NK-92 (cell line): ENCODE measurements at regions not wholly inside any gene's neighbourhood (a gene's known extent, or its start where the extent isn't known, plus 50 kb on each side); places are given as distances from the start of the nearest gene placed in this dataset.

Source experiments
- DNase-seq: peaks from one replicate; lab custom pipeline; 2025; ENCODE audit not compliant: unreplicated experiment; lab: John Stamatoyannopoulos, UW

DNA sequence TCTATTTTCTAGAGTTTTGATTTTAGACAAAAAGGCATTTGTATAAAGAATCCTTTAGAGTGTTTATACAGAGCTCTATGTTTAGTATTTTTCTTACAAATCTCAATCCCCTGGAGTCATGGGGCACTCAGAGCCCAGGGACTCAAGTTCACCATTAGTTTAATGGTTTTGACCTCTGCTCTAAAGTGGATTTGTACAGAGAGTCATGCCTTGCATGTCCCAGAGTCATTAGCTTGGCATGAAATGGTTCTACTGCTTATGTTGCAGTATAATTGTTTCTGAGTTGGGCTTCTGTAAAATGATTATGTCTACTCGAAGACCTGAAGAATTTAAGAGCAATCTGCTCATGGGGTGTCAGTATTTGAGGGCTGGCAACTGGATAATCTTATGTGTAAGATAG lies 406.2 kb downstream of the DLEU7 start:
- no peak for DNase-seq

GRCh38 chr13:50438351-50438750 lies 405.1 kb downstream of the DLEU7 start:
- DNase-seq, result no peak

DNA sequence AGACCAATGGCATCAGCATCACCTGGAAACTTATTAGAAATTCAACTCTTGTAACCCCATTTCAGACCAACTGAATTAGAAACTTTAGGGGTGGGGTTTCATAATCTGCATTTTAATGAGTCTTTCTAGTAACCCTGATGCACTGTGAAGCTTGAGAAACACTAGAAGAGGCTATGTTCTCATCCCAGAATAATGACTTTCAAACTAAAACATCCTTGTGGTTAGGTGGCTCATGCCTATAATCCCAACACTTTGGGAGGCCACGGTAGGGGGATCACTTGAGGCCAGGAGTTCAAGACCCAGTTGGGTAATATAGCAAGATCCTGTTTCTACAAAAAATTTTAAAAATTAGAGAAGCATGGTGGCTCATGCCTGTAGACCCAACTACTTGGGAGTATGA lies 402.4 kb downstream of the DLEU7 start:
- DNase-seq, result no peak

- no peak for DNase-seq
These were observed 398.8 kb downstream of the DLEU7 start for GRCh38 chr13:50444726-50445125.

- no peak for DNase-seq
These were observed 396.9 kb downstream of the DLEU7 start for GRCh38 chr13:50446611-50447010.

DNA sequence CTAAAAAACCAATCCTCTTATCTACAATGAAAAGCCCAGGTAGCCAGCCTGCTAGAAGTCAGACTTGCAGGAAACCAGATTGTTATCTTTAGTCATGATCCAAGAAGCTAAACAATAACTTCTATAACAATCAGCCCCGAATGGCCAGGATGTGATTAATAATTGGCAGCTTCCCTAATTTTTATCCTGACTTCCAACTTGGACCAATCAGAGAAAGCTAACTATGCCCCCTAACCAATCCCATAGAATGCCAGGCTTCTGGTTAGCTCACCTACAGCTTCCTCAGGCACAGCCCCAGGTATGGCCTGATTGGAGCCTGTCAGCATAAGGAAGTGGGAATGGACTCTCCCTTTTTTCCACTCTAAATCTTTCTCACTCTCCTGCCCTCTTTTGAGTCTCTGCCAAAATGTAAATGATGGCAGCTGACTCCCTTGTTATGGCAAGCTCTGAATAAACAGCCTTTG lies 394.9 kb downstream of the DLEU7 start:
- no peak for DNase-seq

GRCh38 chr13:50449465-50449864 lies 394.0 kb downstream of the DLEU7 start:
- no peak for DNase-seq

- no peak for DNase-seq
These were observed 393.2 kb downstream of the DLEU7 start for GRCh38 chr13:50450279-50450678.

DNA sequence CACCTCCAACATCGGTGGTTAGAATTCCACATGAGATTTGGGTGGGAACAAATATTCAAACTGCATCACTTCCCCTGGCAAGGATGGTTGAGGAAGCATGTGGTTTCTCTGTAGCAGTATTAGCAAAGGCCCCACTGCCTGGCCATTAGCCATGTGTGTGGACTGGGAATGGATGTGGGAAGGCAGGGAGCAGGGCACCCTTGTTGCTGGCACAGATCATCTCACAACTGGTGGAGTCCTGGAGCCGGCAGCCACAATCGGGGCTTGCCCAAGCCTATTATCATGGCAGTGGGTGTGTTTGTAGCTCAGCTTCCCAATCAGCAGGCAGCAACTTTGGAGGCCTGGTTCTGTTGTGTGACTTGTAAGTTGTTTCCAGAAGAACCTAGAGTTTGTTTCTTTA lies 391.9 kb downstream of the DLEU7 start:
- no peak for DNase-seq

- no peak for DNase-seq
These were observed 391.5 kb downstream of the DLEU7 start for GRCh38 chr13:50452028-50452427.

- DNase-seq, result no peak
These were observed 390.7 kb downstream of the DLEU7 start for GRCh38 chr13:50452756-50453155.

DNA sequence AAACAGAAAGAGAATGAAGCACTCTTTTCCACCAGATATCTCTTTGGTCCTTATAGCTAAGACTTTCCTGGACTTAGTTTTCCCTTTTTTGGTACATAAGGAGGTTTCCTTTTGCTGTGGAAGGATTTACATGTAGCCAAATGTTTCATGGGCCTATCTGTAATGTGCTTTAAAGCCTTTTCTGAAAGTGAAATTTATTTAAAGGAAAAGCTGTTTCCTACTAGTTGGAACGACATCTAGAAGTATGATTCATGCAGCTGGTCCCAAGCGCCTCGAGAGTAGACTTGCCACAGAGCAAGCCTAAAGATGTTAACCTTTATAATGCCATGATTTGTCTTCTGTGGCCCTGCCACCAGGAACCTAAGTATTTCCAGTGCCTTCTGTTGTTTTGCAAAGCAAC lies 390.3 kb downstream of the DLEU7 start:
- DNase-seq, result no peak

- DNase-seq, result no peak
These were observed 387.4 kb downstream of the DLEU7 start for GRCh38 chr13:50456111-50456510.

DNA sequence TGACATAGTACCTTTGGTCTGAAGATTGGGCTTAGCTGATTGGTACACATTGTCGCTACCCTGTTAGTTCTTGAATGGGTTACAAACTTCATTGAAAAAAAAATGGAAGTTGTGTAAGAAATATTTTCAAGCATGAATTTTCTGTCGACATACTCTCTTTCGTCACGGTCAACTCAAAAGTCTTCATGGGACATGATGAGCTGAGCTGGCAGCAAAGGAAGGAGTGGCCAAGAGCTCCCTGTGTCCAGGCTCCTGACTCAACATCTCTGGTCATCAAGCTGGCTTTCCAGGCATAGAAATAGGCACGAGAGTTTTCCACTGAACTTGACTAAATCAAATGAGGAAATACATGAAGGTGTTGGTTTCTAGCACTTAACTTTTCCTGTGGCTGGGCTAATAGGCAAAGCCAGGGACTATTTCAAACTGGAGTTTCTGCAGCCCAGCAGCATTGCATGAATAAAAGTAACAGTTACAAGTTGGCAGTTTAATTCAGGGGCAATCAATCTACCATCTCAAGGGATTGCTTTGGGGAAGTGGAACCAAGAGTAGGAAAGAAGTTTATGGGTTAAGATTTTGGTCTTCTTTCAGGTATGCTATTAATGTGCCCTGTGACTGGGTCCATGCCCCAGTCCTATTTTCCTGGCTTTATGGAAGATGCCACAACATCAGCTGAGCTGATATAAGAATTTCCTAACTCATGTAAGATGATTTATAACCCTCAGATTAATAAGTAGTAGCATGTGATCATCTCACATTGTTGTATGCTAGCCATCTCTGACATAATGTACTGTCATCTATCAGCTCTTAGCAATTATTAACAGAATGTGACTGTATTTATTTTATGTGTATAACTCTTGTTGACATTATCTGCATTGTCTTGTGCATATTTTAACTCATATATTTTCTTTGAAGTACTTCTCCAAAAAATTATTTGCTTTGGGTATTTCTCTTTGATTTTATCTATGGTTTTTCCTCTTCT lies 385.8 kb downstream of the DLEU7 start:
- no peak for DNase-seq

DNA sequence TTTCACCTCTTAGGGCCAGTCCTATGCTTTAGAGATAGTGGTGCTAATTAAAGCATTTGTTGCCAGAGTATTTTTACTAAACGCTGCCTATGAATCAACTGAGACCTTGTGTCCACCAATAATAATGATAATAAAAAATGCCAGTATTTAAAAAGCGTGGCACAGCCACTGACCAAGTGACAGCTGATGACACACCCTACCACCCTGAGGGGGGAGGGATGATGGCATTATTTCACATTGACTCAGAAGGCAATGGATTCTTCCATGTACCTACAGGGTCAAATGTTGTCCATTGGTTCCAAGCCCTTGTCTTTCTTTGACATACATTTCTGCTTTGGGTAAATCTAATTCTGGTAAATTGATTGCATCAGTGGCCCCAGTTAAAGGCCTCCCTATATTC lies 384.4 kb downstream of the DLEU7 start:
- no peak for DNase-seq

DNA sequence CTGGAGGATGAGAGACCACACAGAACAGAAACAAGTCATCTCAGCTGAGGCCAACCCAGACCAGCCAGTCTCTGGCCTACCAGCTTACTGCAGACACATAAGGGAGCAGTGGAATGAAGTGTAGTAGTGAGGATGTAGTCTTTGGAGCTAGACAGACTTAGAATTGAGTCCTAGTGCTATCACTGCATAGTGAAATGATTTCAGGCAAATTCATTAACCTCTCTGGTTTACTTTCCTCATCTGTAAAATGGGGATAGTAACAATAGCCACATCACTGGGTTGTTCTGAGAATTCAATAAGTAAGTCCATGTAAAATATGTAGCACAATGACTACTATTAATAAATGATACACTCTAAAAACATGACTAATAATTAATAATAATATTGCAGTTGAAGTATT lies 383.8 kb downstream of the DLEU7 start:
- no peak for DNase-seq

DNA sequence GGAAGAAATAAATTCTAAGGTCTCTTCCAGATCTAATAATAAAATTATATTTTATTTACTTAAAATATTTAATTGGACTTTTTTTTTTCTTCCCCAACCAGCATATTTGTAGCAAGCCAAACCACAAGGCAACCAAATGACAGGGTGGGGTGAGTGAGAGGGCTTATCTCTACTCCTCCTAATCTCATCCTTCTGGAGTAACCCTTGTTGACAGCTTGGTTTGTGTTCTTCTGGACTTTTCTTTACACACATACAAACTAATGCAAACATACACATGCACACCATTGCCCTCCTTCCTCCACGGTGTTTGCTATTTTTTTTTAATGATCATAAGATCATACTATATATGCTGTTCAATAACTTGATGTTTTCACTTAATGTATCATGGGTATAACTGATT lies 383.1 kb downstream of the DLEU7 start:
- no peak for DNase-seq

DNA sequence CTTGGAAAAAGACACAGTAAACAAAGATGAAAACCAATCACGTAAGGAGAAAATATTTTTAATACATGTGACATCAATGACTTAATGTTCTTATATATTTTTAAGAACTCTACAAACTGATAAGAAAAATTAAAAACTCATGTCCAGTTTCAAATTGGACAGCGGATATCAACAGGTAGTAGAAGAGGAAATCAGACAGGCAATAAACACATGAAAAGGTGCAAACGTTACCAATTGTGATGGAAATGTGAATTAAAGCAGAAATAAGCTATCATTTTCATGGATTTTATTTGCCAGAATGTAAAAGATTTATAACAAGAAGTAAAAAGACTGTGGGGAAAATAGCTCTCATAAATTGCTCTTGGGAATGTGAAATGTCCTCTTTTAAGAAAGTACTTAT lies 382.3 kb downstream of the DLEU7 start:
- DNase-seq, result no peak

- DNase-seq, result no peak
These were observed 379.8 kb downstream of the DLEU7 start for GRCh38 chr13:50463719-50464118.

DNA sequence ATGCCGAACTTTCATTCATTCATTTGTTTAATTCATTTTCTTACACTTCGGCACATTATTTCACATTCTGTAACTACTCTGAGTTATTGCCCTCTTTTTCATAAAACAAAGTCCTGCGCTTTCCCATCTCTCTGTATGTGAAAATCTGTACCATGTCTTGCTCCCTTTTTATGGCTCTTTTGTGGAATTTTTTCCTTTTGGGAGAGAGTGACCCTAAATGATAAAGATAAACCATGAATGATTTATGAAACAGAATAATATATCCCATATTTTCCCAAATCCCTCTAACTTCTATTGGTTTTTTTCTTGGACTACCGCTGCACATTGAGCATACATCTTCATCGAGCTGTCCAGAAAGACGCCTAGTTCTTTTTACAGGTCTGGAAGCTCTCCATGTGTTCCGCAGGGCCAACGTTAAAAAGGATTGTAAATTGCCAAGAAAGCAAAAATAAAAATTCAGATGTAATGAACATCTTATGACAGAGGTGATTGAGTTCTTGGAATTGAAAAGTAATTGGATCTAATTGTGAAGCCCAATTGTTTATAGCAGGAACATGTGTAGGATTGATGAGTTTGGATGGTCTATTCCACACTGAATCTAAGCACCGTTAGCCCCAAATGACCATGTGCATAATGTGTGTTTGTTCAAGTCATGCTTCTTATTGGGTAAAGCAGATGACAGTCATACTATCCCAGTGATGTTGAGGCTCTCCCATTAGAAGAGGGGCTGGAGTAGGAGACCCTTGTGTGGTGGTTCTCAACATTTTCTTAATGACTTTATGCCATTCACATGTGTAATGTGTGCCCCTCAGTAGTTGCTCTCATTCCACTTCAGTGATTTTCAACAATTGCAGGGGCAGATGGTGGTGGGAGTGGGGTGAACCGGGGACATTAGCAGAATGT lies 378.9 kb downstream of the DLEU7 start:
- no peak for DNase-seq

DNA sequence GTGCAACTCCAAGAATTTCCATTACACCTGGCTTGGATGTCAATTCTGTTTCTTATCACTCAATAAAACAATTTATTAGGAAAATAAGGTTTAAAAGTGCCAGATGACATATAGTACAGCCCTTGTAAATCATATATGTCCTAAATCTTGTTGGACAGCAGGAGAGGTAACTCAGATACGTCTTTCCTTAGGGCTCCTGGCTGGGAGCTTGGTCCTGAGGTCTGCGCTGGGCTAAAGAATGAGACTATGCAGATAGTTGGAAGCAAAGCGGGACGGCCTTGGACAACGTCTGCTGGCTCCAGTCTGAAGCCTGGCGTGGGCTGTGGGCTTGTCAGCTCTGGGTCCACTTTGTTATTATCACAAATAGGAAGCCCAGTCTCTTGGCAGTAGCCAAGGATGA lies 377.0 kb downstream of the DLEU7 start:
- no peak for DNase-seq
